GM21528 (cell line): ENCODE measurements at regions not wholly inside any gene's neighbourhood (a gene's known extent, or its start where the extent isn't known, plus 50 kb on each side); places are given as distances from the start of the nearest gene placed in this dataset.
"Not testable (repeated sequence)": the region's sequence is repeated elsewhere in the genome, so short reads cannot be mapped to it uniquely, and the experiment has no call there.

ENCODE experiments used
- ATAC-seq: cut with Tn5 transposase; IDR thresholded peaks from one replicate; pipeline ENCODE4 v1.9.1; 2021; ENCODE audit warnings: mild to moderate bottlenecking, moderate library complexity; ENCODE audit not compliant: unreplicated experiment, low FRiP score

GRCh38 chr7:113198226-113198625, 79.9 kb upstream of the SMIM30 start:
- no peak for ATAC-seq

GRCh38 chr7:113197274-113197673, 78.9 kb upstream of the SMIM30 start:
- no peak for ATAC-seq

DNA sequence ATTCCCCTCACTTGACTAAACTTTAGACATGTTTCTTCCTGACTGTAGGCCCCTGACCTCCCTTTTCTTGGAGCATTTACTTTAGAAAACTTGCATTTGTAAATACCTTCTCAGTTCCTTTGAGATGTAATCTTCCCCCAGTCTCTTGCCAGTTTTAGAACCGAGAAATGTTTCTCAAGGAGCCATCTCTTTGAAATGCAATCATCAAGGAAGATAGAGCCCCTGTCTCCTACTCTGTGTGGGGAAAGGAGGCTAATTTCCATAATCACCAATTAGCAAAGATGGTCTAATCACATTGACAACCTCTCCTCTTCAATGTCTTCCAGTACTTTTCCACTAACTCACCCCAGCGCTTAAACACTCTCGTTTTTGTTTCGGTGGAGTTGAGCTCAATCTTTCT, 70.0 kb upstream of the SMIM30 start:
- no peak for ATAC-seq

DNA sequence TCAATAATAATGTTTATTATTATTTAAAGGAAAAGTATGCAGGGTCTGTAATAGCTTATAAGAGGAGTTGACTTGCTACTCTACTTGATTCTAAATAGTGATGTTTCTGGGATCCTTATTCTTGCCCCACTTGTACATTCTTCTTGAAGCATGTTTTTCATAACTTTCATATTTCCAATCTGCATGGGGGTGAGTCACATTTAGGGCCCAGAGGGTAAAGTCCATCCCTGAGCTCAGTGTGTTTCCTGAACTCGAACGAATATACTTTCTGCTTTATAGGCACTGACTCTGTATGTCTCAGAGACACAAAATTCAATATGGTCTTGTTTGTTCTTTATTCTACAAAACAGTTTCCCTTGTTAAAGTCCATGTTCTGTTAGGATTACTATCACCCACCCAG, 61.0 kb upstream of the SMIM30 start:
- ATAC-seq, result no peak

- no peak for ATAC-seq
These were observed 58.5 kb upstream of the SMIM30 start for GRCh38 chr7:113176836-113177235.

DNA sequence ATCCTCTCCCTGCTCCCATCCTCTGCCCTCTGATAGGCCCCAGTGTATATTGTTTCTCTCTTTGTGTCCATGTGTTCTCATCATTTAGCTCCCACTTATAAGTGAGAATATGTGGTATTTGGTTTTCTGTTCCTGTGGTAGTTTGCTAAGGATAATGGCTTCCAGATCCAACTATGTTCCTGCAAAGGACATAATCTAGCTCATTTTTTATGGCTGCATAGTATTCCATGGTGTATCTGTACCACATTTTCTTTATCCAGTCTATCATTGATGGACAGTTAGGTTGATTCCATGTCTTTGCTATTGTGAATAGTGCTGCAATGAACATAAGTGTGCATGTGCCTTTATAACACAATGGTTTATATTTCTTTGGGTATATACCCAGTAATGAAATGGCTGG, 57.8 kb upstream of the SMIM30 start:
- ATAC-seq, result not testable (repeated sequence)

DNA sequence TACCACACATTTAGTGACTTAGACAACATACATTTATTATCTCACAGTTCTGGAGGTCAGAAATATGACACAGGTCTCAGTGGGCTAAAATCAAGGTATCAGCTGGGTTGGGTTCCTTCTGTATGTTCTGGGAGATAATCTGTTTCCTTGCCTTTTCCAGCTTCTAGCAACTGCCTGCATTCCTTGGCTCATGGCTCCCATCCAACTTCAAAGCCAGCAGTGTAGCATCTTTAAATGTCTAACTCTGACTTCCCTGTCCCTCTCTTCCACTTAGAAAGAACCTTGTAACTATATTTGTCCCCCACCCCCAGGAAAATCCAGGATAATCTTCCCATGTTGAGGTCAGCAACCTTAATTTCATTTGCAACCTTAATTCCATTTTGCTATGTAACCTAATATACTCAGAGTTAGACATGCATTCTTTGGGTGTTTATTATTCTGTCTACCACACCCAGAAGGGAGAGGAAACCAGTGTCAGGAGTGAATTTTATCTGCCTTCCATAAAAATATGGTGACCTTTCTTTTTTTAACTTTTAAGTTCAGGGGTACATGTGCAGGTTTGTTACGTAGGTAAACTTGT, 57.3 kb upstream of the SMIM30 start:
- no peak for ATAC-seq

DNA sequence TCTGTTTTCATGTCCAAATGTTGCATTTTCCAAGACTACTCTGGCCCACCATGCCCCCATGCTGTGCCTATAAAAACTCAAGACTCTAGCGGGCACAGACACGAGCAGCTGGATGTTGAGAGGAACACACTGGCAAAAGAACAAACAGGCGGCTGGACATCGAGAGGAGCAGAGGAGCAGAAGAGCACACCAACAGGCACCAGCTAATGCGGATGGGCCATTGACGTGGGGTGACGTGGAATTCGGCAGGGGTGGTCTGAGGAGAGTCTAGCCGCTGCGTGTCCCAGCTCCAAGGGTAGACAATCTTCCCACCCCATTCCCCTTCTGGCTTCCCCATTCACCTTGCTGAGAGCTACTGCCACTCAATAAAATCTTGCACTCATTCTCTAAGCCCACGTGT, 54.4 kb upstream of the SMIM30 start:
- no peak for ATAC-seq

DNA sequence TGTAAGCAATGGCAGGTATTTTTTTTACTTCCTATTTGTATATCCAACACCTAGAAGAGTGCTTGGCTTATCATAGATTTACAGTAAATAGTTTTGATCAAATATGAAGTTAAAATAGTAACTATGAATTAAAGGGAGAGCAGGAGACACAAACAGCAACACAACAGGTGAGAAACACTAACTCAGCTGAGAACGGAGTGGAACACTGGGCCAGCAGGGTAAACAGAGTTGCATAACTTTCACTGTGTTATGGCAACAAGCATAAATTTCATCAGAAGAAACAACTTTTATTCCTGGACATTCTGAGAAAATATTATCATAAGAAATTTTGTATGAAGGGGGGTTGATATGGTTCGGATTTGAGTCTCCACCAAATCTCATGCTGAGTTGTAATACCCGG, 52.2 kb upstream of the SMIM30 start:
- ATAC-seq, result no peak
